ENCODE measurements at regions not wholly inside any gene's neighbourhood (a gene's known extent, or its start where the extent isn't known, plus 50 kb on each side); places are given as distances from the start of the nearest gene placed in this dataset.

DNA sequence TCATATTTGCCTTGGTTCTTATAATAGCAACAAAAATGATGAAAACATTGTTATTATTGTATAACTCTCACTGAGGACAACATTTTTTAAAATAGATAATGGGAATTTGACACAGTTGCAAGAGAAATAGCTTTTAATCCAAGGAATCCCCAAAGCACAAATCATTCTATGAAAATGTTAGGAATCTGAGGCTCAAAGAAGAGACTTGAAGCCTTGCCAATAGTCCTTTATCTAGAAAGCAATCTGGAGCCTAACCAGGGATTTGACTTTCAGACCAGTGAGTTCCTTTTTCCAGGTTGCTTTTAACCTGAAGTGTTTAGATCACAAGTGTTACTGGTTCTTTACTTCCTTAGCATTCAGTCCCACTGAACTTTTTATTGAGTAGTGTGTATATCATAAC lies 574.5 kb upstream of the ZEB2 start:
- H3K9me3 Mint-ChIP-seq = no peaks in the 10 kb centered on the region
- H3K27ac Mint-ChIP-seq = no peak overlapping the region
- H3K4me1 Mint-ChIP-seq (ENCODE audit: low read depth) = no peaks in the 10 kb centered on the region
- no peak overlapping the region for H3K4me3 Mint-ChIP-seq
- no peaks in the 10 kb centered on the region for H3K36me3 Mint-ChIP-seq (ENCODE audit: low read depth)
- intact Hi-C loops (cut with micrococcal nuclease) = no loop called here
- DNase-seq (ENCODE audit: low spot score) = no peak
- H3K27me3 Mint-ChIP-seq (ENCODE audit: insufficient read depth) = no peaks in the 10 kb centered on the region

DNA sequence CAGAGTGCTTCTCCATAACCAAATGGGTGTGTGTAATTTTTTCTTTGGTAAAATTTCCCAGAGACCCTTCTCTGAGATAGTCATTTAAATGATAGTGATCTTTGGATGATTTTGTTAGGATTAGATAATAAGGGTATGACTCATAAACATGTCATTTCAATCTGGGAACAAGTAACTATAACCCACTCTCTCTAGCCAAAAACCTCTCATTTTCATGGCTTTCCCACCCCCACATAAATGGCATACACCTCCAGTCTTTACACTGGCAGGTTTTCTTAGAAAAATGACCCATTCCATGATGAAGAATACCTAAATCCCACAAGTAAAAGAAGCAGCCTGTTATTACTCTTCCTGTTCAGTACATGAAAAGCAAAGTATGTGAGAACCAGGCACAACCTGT lies 572.0 kb upstream of the ZEB2 start:
- intact Hi-C loops (cut with micrococcal nuclease) = no loop called here
- no peaks in the 10 kb centered on the region for H3K4me1 Mint-ChIP-seq (ENCODE audit: low read depth)
- H3K27ac Mint-ChIP-seq = no peak overlapping the region
- no peaks in the 10 kb centered on the region for H3K27me3 Mint-ChIP-seq (ENCODE audit: insufficient read depth)
- no peak for DNase-seq (ENCODE audit: low spot score)
- no peaks in the 10 kb centered on the region for H3K9me3 Mint-ChIP-seq
- no peaks in the 10 kb centered on the region for H3K36me3 Mint-ChIP-seq (ENCODE audit: low read depth)
- H3K4me3 Mint-ChIP-seq = no peak overlapping the region

DNA sequence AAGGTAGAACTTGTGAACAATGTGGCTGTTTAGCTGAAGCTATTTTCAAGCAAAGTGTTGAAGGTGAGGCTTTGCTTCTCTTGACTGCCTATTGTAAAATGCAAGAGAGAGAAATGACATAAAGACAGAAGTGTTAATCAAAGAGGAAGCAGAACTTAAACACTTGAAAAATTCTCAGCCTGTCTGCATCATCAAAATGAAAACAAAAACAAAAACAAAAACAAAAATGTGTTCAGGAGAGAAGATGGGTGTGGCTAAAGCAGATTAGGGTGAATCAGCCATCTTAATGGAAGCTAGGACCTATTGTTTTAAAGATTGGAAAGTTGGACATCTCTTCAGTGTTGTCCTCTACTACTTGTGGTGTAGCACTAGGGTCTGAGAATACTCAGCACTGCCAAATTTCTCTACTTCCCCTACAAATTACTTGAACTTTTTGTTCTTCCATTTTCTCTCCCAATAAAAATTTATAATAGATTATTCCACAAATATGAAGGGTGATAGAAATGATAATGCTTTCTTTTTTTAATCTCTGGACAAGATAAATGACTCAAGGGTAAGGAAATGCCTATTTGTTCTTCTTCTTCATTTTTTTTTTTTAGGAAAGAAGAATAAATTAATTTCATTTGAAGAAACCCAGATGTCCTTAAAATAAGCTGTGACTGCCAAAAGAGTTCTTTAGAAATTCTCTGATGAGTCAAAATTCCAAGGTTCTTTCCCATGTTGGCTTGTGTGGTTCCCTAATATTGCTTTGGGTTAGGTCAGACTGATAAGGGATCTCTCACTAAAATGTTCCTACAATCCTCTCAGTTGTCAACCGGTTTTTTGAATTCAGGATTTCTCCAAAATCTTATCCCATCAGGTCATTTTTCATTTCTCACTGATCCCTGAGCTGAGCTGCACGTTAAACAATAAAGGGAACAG lies 571.2 kb upstream of the ZEB2 start:
- Mint-ChIP-seq H3K9me3 (no peaks in the 10 kb centered on the region), H3K4me3 (no peak overlapping the region), H3K27me3 (ENCODE audit: insufficient read depth) (no peaks in the 10 kb centered on the region), H3K4me1 (ENCODE audit: low read depth) (no peaks in the 10 kb centered on the region), H3K27ac (no peak overlapping the region), H3K36me3 (ENCODE audit: low read depth) (no peaks in the 10 kb centered on the region)
- intact Hi-C loops (cut with micrococcal nuclease) = no loop called here
- no peak for DNase-seq (ENCODE audit: low spot score)

DNA sequence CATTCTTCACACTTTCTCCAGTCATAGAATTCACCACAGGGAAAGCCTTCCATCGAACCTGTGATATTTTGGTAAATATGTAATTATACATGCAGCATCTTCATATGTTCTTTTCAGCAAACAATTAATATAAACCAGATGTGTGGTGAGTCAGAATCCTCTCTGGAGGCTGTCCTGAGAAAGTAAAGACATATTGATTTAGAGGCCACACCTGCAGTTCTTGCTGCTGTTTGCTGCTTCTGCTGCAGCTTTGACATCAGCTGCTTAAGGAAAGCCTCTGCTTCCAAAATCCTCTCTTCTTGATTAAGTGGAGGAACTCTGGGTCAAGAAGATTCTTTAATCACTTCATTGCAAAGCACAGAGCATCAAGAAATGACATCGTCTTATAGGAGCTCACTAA lies 568.8 kb upstream of the ZEB2 start:
- intact Hi-C loops (cut with micrococcal nuclease) = no loop called here
- no peaks in the 10 kb centered on the region for H3K9me3 Mint-ChIP-seq
- no peaks in the 10 kb centered on the region for H3K27me3 Mint-ChIP-seq (ENCODE audit: insufficient read depth)
- no peak overlapping the region for H3K27ac Mint-ChIP-seq
- no peak for DNase-seq (ENCODE audit: low spot score)
- H3K4me3 Mint-ChIP-seq = no peak overlapping the region
- H3K36me3 Mint-ChIP-seq (ENCODE audit: low read depth) = no peaks in the 10 kb centered on the region
- H3K4me1 Mint-ChIP-seq (ENCODE audit: low read depth) = no peaks in the 10 kb centered on the region

DNA sequence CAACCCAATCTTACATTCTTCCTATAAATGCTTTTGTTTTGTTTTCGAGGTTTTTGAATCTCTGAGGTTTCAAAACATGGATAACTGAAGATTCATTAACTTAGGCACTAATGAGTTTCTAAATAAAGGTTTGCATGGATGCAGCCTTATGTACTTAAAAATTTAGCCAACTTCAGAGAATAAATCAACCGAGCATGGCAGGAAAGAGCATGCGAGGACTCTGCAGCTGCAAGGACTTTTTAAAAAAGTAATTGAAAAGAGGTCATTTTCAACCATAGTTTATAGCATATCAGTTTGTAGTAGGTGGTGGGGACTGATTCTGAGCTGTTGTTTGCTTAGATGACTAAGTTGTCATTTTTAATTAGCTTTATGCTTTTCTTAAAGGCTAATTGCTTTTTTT lies 567.0 kb upstream of the ZEB2 start:
- Mint-ChIP-seq H3K4me3 (no peak overlapping the region), H3K9me3 (no peaks in the 10 kb centered on the region), H3K4me1 (ENCODE audit: low read depth) (no peaks in the 10 kb centered on the region), H3K27me3 (ENCODE audit: insufficient read depth) (no peaks in the 10 kb centered on the region), H3K36me3 (ENCODE audit: low read depth) (no peaks in the 10 kb centered on the region), H3K27ac (no peak overlapping the region)
- no peak for DNase-seq (ENCODE audit: low spot score)
- intact Hi-C loops (cut with micrococcal nuclease) = no loop called here

DNA sequence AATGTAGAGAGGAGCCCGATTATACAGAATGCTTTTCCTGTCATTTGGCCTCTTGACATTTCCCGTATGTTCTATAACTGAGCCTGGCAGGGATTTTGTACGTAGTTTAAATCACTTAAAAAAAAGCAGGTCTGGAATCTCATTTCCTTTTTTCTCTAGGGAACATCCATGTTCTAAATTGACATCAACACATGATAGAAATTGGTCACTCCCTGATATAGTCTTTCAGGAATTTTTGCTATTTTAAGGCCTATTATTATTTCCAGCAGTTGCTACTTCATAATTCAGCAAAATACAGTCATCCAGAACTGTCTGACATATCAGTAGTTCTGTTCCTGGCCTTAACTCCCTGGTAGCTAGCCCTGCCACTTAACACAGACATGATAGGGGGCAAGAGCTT lies 565.7 kb upstream of the ZEB2 start:
- Mint-ChIP-seq H3K9me3 (no peaks in the 10 kb centered on the region), H3K27me3 (ENCODE audit: insufficient read depth) (no peaks in the 10 kb centered on the region), H3K27ac (no peak overlapping the region), H3K4me3 (no peak overlapping the region), H3K36me3 (ENCODE audit: low read depth) (no peaks in the 10 kb centered on the region), H3K4me1 (ENCODE audit: low read depth) (no peaks in the 10 kb centered on the region)
- no peak for DNase-seq (ENCODE audit: low spot score)
- intact Hi-C loops (cut with micrococcal nuclease) = no loop called here

DNA sequence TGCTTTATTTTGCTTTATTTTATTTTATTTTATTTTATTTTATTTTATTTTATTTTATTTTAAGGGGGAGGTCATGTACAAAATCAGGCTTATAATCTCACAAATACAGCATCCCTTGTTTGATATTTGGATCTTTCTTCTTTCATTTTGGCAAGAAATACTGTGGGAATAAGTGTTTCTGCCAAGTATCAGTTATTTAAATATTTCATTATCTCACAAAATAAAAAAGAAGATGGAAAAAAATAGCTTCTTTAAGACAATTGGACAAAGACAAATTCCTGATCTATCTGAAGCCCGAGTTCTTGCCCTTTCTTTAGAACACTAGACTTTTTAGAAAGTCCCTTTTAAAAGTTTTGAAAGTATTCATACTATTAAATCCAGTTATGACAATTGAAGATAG lies 560.5 kb upstream of the ZEB2 start:
- Mint-ChIP-seq H3K9me3 (no peaks in the 10 kb centered on the region), H3K4me1 (ENCODE audit: low read depth) (no peaks in the 10 kb centered on the region), H3K27me3 (ENCODE audit: insufficient read depth) (no peaks in the 10 kb centered on the region), H3K4me3 (no peak overlapping the region), H3K27ac (no peak overlapping the region), H3K36me3 (ENCODE audit: low read depth) (no peaks in the 10 kb centered on the region)
- no peak for DNase-seq (ENCODE audit: low spot score)
- intact Hi-C loops (cut with micrococcal nuclease) = no loop called here

DNA sequence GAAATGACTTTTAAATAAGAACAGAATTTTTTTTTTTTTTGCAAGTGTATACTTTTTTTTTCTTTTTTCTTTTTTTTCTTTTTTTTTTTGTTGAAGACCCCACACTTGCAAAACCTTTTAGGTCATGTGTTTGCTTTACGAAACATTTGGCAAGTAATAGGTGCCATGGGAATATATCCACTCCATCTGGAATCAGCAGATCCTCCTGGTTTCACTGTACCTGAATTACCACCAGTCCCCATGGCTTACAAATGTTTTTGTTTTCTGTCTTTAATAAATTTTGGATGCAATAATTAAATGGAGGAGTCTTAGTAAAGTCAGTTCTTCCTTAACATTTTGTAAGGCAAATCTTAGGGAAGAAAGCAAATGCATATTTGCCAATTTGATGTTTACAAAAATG lies 559.7 kb upstream of the ZEB2 start:
- Mint-ChIP-seq H3K27me3 (ENCODE audit: insufficient read depth) (no peaks in the 10 kb centered on the region), H3K4me1 (ENCODE audit: low read depth) (no peaks in the 10 kb centered on the region), H3K4me3 (no peak overlapping the region), H3K36me3 (ENCODE audit: low read depth) (no peaks in the 10 kb centered on the region), H3K9me3 (no peaks in the 10 kb centered on the region), H3K27ac (no peak overlapping the region)
- intact Hi-C loops (cut with micrococcal nuclease) = no loop called here
- no peak for DNase-seq (ENCODE audit: low spot score)

DNA sequence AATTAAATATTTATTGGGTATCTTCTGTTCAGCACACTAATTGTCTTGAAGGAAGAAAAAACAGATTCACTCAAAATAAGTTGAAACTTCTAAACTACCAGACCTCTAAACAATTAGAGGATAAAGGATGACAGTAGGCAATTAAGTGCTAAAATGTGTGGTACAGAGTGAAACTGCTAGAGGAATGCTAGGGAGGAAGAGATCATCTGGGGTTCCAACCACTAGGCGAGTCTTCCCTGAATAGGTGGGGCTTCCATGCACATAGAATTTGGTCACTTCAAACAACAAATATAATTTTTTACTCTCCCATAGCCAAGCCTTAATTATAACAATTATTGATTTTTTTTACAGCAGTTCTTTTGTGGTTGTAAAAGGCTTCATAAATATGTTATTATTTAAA lies 559.0 kb upstream of the ZEB2 start:
- no peak overlapping the region for H3K4me3 Mint-ChIP-seq
- H3K9me3 Mint-ChIP-seq = no peaks in the 10 kb centered on the region
- intact Hi-C loops (cut with micrococcal nuclease) = no loop called here
- H3K27me3 Mint-ChIP-seq (ENCODE audit: insufficient read depth) = no peaks in the 10 kb centered on the region
- DNase-seq (ENCODE audit: low spot score) = no peak
- H3K27ac Mint-ChIP-seq = no peak overlapping the region
- no peaks in the 10 kb centered on the region for H3K4me1 Mint-ChIP-seq (ENCODE audit: low read depth)
- H3K36me3 Mint-ChIP-seq (ENCODE audit: low read depth) = no peaks in the 10 kb centered on the region

DNA sequence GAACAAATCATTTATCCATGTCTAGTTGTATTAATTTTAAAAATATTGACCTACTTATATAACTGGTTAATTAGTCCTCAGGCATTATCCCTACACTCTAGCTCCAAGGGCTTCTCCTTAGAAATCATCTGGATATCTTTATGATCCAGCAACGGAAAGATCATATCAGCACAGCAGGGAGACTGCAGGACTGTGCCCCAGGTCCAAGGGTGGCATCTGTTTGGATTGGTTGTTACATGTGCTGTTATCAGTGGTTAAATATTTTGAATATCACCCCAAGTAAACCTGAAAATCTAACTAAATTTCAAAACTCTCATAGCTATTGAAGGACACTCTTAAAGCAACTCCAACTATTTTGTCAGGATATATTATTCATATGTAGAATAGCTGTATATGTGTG lies 556.2 kb upstream of the ZEB2 start:
- H3K4me3 Mint-ChIP-seq = no peak overlapping the region
- DNase-seq (ENCODE audit: low spot score) = no peak
- no peaks in the 10 kb centered on the region for H3K27me3 Mint-ChIP-seq (ENCODE audit: insufficient read depth)
- no peaks in the 10 kb centered on the region for H3K4me1 Mint-ChIP-seq (ENCODE audit: low read depth)
- no peaks in the 10 kb centered on the region for H3K9me3 Mint-ChIP-seq
- intact Hi-C loops (cut with micrococcal nuclease) = no loop called here
- no peak overlapping the region for H3K27ac Mint-ChIP-seq
- no peaks in the 10 kb centered on the region for H3K36me3 Mint-ChIP-seq (ENCODE audit: low read depth)

DNA sequence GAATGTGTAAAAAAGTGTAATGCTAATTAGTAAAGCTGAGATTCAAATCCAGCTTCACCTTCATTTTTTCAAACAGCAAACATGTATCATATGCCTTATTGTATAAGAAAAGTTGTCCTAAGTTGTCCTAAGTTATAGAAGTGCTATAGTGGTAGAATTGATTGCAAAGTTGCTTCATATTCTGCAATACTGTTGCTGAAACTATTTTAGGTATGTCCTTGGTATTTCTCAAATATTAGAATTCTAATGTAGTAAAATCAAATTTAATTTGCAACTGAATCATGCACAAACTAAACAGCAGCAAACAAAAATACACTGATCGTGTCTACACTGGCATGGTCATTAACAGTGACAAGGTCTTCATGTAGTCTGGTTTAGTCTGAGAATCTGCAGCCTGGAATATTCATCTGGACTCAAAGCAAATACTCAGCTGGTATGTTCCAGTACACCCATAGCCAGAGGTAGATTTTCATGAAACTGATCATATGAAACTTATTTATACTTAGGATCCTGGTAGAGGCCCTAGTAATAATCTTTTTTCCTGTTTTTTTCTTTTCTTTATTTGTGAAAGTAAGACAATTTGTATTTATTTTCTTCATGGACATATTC lies 555.6 kb upstream of the ZEB2 start:
- Mint-ChIP-seq H3K27ac (no peak overlapping the region), H3K9me3 (no peaks in the 10 kb centered on the region), H3K27me3 (ENCODE audit: insufficient read depth) (no peaks in the 10 kb centered on the region), H3K4me3 (no peak overlapping the region), H3K4me1 (ENCODE audit: low read depth) (no peaks in the 10 kb centered on the region), H3K36me3 (ENCODE audit: low read depth) (no peaks in the 10 kb centered on the region)
- no peak for DNase-seq (ENCODE audit: low spot score)
- intact Hi-C loops (cut with micrococcal nuclease) = no loop called here

DNA sequence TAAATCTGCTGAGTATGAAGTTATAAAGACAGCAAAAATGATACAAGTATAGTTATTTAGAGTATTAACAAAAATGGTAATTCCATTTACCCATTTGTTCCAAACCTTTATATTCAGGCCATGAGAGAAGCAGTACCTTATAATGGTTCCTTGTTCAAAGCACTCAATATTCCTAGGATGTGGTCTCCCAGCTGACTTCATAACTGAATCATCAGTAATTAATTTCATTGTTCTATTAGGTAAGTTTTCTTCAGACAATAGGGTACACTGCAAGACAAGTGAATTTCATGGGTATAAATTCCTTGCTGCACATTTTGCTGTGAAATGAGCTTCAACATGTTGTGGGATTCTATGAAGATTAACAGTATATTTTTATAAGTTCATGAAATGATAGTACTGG lies 550.8 kb upstream of the ZEB2 start:
- Mint-ChIP-seq H3K4me3 (no peak overlapping the region), H3K4me1 (ENCODE audit: low read depth) (no peaks in the 10 kb centered on the region), H3K36me3 (ENCODE audit: low read depth) (no peaks in the 10 kb centered on the region), H3K27ac (no peak overlapping the region), H3K27me3 (ENCODE audit: insufficient read depth) (no peaks in the 10 kb centered on the region), H3K9me3 (no peaks in the 10 kb centered on the region)
- DNase-seq (ENCODE audit: low spot score) = no peak
- intact Hi-C loops (cut with micrococcal nuclease) = no loop called here

DNA sequence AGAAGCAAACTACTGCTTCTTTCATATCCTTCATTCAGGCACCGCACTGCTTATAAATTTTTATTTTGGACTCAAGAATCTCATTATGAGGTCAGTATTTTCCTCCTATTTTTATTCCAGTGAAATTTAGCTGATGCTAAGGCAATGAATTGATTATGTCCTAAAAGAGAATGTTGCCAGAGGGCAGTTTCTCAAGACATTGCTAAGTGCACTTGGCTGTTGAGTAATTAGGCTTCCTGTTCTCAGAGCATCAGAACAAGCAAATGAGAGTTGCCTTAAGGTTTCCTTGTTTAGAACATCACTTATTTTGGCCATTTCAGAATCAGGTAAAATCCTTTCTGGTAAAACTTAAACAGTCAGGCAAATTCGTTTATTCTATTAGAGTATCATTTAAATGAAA lies 548.6 kb upstream of the ZEB2 start:
- Mint-ChIP-seq H3K27me3 (ENCODE audit: insufficient read depth) (no peaks in the 10 kb centered on the region), H3K4me1 (ENCODE audit: low read depth) (no peaks in the 10 kb centered on the region), H3K4me3 (no peak overlapping the region), H3K36me3 (ENCODE audit: low read depth) (no peaks in the 10 kb centered on the region), H3K9me3 (peaks cover 1% of the 10 kb centered on the region), H3K27ac (no peak overlapping the region)
- intact Hi-C loops (cut with micrococcal nuclease) = no loop called here
- no peak for DNase-seq (ENCODE audit: low spot score)

Measured in activated T-helper 1 cell treated with anti-CD3 and anti-CD28 coated beads, Interleukin-12 subunit alpha, Interleukin-12 subunit beta, Interleukin-2, Interleukin-4 antibody, amounts not matched to agents 30 ng/mL and 10 ng/mL and 1 ng/mL, durations not matched to agents 14 hours and 24 hours and 36 hours (primary cell).